Caco-2 (cell line): ENCODE measurements at regions not wholly inside any gene's neighbourhood (a gene's known extent, or its start where the extent isn't known, plus 50 kb on each side); places are given as distances from the start of the nearest gene placed in this dataset.

Source experiments
- BruUV-seq: library from RNA; stranded (reverse); fragments of 400-500 nt; replicated peaks from 2 replicates; lab custom pipeline; 2021; lab: Mats Ljungman, UMichigan
- CTCF ChIA-PET: fragments of 300-600 bp; sonication (Branson Sonifier 250); formaldehyde crosslinking; loops from one replicate; lab custom pipeline; 2022; ENCODE audit warnings: antibody characterized with exemption; lab: Charles Lee
- POLR2A ChIA-PET: fragments of 300-600 bp; sonication (Branson Sonifier 250); formaldehyde crosslinking; loops from one replicate; lab custom pipeline; 2022; ENCODE audit warnings: antibody characterized with exemption; lab: Charles Lee
- DNase-seq, 2 experiments: peaks; one replicate each; pipeline versions ENCODE4 v3.0.0 to v3.0.0-alpha.2; 2020 to 2022
- H3K27me3 ChIP-seq: replicated peaks from 2 replicates; pipeline ENCODE4 v1.6.0; 2011; ENCODE audit warnings: low read length; ENCODE audit not compliant: control insufficient read depth, insufficient read depth
- H3K36me3 ChIP-seq: 2 replicates; pipeline ENCODE4 v1.5.1; 2011; ENCODE audit warnings: low read length; ENCODE audit not compliant: control insufficient read depth, insufficient read depth
- H3K4me1 ChIP-seq: fragments of 250-450 bp; sonication (Bioruptor Pico); 2 replicates; pipeline ENCODE4 v1.5.1; 2020; ENCODE audit warnings: mild to moderate bottlenecking
- H3K4me3 ChIP-seq: 2 replicates; pipeline ENCODE4 v1.5.1; 2011; ENCODE audit warnings: low read depth, mild to moderate bottlenecking, control low read depth, low read length
- H3K9me3 ChIP-seq: fragments of 250-450 bp; sonication (Bioruptor Pico); 2 replicates; pipeline ENCODE4 v1.5.1; 2020; ENCODE audit warnings: mild to moderate bottlenecking, moderate library complexity
- H3K27ac Mint-ChIP-seq: one replicate; pipeline ENCODE4 v1.8.0; 2022; ENCODE audit warnings: mixed read lengths; ENCODE audit not compliant: unreplicated experiment
- H3K27me3 Mint-ChIP-seq: one replicate; pipeline ENCODE4 v1.8.0; 2022; ENCODE audit warnings: mixed read lengths; ENCODE audit not compliant: insufficient read depth, unreplicated experiment
- H3K36me3 Mint-ChIP-seq: one replicate; pipeline ENCODE4 v1.8.0; 2022; ENCODE audit warnings: mild to moderate bottlenecking, mixed read lengths; ENCODE audit not compliant: insufficient read depth, unreplicated experiment
- H3K4me1 Mint-ChIP-seq: one replicate; pipeline ENCODE4 v1.8.0; 2022; ENCODE audit warnings: low read depth, mixed read lengths; ENCODE audit not compliant: unreplicated experiment
- H3K4me3 Mint-ChIP-seq: one replicate; pipeline ENCODE4 v1.8.0; 2022; ENCODE audit warnings: mild to moderate bottlenecking, moderate library complexity, mixed read lengths; ENCODE audit not compliant: unreplicated experiment
- H3K9me3 Mint-ChIP-seq: one replicate; pipeline ENCODE4 v1.8.0; 2022; ENCODE audit warnings: mixed read lengths; ENCODE audit not compliant: unreplicated experiment
- CTCF ChIP-seq, 2 experiments: fragments of 200-600 bp in 1 of 2; IDR thresholded peaks; 1 replicate in 1 of 2; 2 replicates in 1 of 2; pipeline versions ENCODE4 v1.5.1 to v1.8.0; 2011 to 2022; ENCODE audit warnings: antibody characterized with exemption in 1 of 2, control low read depth in 1 of 2, inconsistent platforms in 1 of 2, low read depth in 1 of 2, low read length in 1 of 2, mild to moderate bottlenecking in 1 of 2, moderate library complexity in 1 of 2; ENCODE audit not compliant: insufficient read depth in 1 of 2, severe bottlenecking in 1 of 2, unreplicated experiment in 1 of 2
- intact Hi-C: fragments of 100-400 bp; cut with micrococcal nuclease; formaldehyde crosslinking; loops from one replicate; pipeline ENCODE4 v1.10.0; 2022; ENCODE audit not compliant: unreplicated experiment

- Histone ChIP-seq H3K4me1 (peaks cover 20% of the 10 kb centered on the region), H3K27me3 (no peaks in the 10 kb centered on the region), H3K36me3 (no peaks in the 10 kb centered on the region), H3K9me3 (no peaks in the 10 kb centered on the region), H3K4me3 (no peak overlapping the region)
- intact Hi-C loops, result loop anchor here (10.0 kb wide), 1 partner anchor 522 kb away; no protein-coding TSS in a partner anchor
- DNase-seq, result no peak
- BruUV-seq, result no TSS peak
- CTCF ChIA-PET, result no interaction called here
- H3K4me3 Mint-ChIP-seq, result no peak overlapping the region
- H3K27ac Mint-ChIP-seq, result peak overlapping the region; percentile 67
- peaks cover 16% of the 10 kb centered on the region for H3K4me1 Mint-ChIP-seq
- no peaks in the 10 kb centered on the region for H3K36me3 Mint-ChIP-seq
- TF ChIP-seq CTCF (IDR thresholded peaks at IDR 0.05; ENCODE audit: insufficient read depth in 1 of 2, low read depth in 1 of 2, low read length in 1 of 2, severe bottlenecking in 1 of 2, unreplicated experiment in 1 of 2), result no peak
- no peaks in the 10 kb centered on the region for H3K27me3 Mint-ChIP-seq
- POLR2A ChIA-PET, result no interaction called here
- H3K9me3 Mint-ChIP-seq, result no peaks in the 10 kb centered on the region
Measured at GRCh38 chr10:78976825-78977755, 91.7 kb upstream of the ZMIZ1 start.

GRCh38 chr10:78979938-78980337 lies 88.8 kb upstream of the ZMIZ1 start:
- H3K27me3 ChIP-seq, result no peaks in the 10 kb centered on the region
- Mint-ChIP-seq H3K4me3 (no peak overlapping the region), H3K27me3 (no peaks in the 10 kb centered on the region), H3K27ac (no peak overlapping the region), H3K4me1 (peaks cover 11% of the 10 kb centered on the region), H3K36me3 (no peaks in the 10 kb centered on the region), H3K9me3 (no peaks in the 10 kb centered on the region)
- H3K4me3 ChIP-seq, result no peak overlapping the region
- H3K36me3 ChIP-seq, result no peaks in the 10 kb centered on the region
- ChIA-PET CTCF (no interaction called here), POLR2A (no interaction called here)
- BruUV-seq, result no TSS peak
- H3K4me1 ChIP-seq, result peaks cover 1% of the 10 kb centered on the region; the same call in 1 of the 2 replicates
- intact Hi-C loops, result loop anchor here (10.0 kb wide), 1 partner anchor 525 kb away; no protein-coding TSS in a partner anchor
- DNase-seq, result no peak
- no peaks in the 10 kb centered on the region for H3K9me3 ChIP-seq
- no peak for TF ChIP-seq CTCF (IDR thresholded peaks at IDR 0.05; ENCODE audit: insufficient read depth in 1 of 2, low read depth in 1 of 2, low read length in 1 of 2, severe bottlenecking in 1 of 2, unreplicated experiment in 1 of 2)

GRCh38 chr10:78980354-78980753 lies 88.4 kb upstream of the ZMIZ1 start:
- Mint-ChIP-seq H3K9me3 (no peaks in the 10 kb centered on the region), H3K27ac (no peak overlapping the region), H3K27me3 (no peaks in the 10 kb centered on the region), H3K4me3 (no peak overlapping the region), H3K36me3 (no peaks in the 10 kb centered on the region), H3K4me1 (peaks cover 11% of the 10 kb centered on the region)
- intact Hi-C loops, result no loop called here
- no peak overlapping the region for H3K4me3 ChIP-seq
- POLR2A ChIA-PET, result no interaction called here
- no peak for TF ChIP-seq CTCF (IDR thresholded peaks at IDR 0.05; ENCODE audit: insufficient read depth in 1 of 2, low read depth in 1 of 2, low read length in 1 of 2, severe bottlenecking in 1 of 2, unreplicated experiment in 1 of 2)
- BruUV-seq, result no TSS peak
- CTCF ChIA-PET, result no interaction called here
- DNase-seq, result no peak
- no peaks in the 10 kb centered on the region for H3K27me3 ChIP-seq
- no peaks in the 10 kb centered on the region for H3K4me1 ChIP-seq
- H3K9me3 ChIP-seq, result no peaks in the 10 kb centered on the region
- H3K36me3 ChIP-seq, result no peaks in the 10 kb centered on the region
